Neural cell (in vitro differentiated cells): ENCODE measurements at regions not wholly inside any gene's neighbourhood (a gene's known extent, or its start where the extent isn't known, plus 50 kb on each side); places are given as distances from the start of the nearest gene placed in this dataset.

Source experiments
- CTCF ChIP-seq: fragments of 450-650 bp; IDR thresholded peaks from 2 replicates; pipeline ENCODE4 v1.5.1; 2014; ENCODE audit warnings: antibody characterized with exemption, mild to moderate bottlenecking, moderate library complexity; ENCODE audit not compliant: poor library complexity, severe bottlenecking
- EP300 ChIP-seq: fragments of 450-650 bp; conservative IDR thresholded peaks from 2 replicates; pipeline ENCODE4 v1.6.1; 2014; ENCODE audit warnings: antibody characterized with exemption, mild to moderate bottlenecking, moderate library complexity; ENCODE audit not compliant: poor library complexity, severe bottlenecking
- EZH2 ChIP-seq: fragments of 200-600, 300-800 bp; shearing (Covaris generic), sonication (generic); IDR thresholded peaks from 2 replicates; pipeline ENCODE4 v1.6.1; 2014; ENCODE audit warnings: antibody characterized with exemption, low read length, borderline replicate concordance, mild to moderate bottlenecking; ENCODE audit not compliant: insufficient read depth, poor library complexity, severe bottlenecking
- POLR2AphosphoS5 ChIP-seq: IDR thresholded peaks from 2 replicates; pipeline ENCODE4 v1.6.1; 2012
- RAD21 ChIP-seq: fragments of 450-650 bp; conservative IDR thresholded peaks from 2 replicates; pipeline ENCODE4 v1.6.1; 2014; ENCODE audit warnings: antibody characterized with exemption, mild to moderate bottlenecking, moderate library complexity
- REST ChIP-seq: IDR thresholded peaks from 2 replicates; pipeline ENCODE4 v1.6.1; 2012; ENCODE audit warnings: borderline replicate concordance
- SMC3 ChIP-seq: fragments of 450-650 bp; conservative IDR thresholded peaks from 2 replicates; pipeline ENCODE4 v1.6.1; 2014; ENCODE audit warnings: antibody characterized with exemption, mild to moderate bottlenecking, moderate library complexity; ENCODE audit not compliant: poor library complexity
- TAF1 ChIP-seq: IDR thresholded peaks from 2 replicates; pipeline ENCODE4 v1.6.1; 2012; ENCODE audit warnings: low read depth

- no peak for TF ChIP-seq CTCF
- no peak for TF ChIP-seq POLR2AphosphoS5
- no peak for TF ChIP-seq EP300
- TF ChIP-seq SMC3: no peak
- TF ChIP-seq EZH2: no peak
- no peak for TF ChIP-seq REST
- no peak for TF ChIP-seq TAF1
- TF ChIP-seq RAD21: no peak
Observed at GRCh38 chr12:84085046-84085445, 827.6 kb downstream of the SLC6A15 start.
